GM23338 (cell line): ENCODE measurements at regions not wholly inside any gene's neighbourhood (a gene's known extent, or its start where the extent isn't known, plus 50 kb on each side); places are given as distances from the start of the nearest gene placed in this dataset.
A peak's percentile ranks its signal among the peaks of the same experiment; 100 is the strongest.

Source experiments
- ATAC-seq: fragments of 200-7000 bp; cut with Tn5 transposase; 3 replicates; pipeline ENCODE4 v1.9.1; 2020
- DNase-seq: peaks from one replicate; pipeline ENCODE4 v3.0.0-alpha.2; 2015; ENCODE audit warnings: low spot score
- H2AFZ ChIP-seq: fragments of 200-600 bp; sonication (generic); 2 replicates; pipeline ENCODE4 v1.8.0; 2016; ENCODE audit warnings: antibody characterized with exemption, mild to moderate bottlenecking, moderate library complexity
- H3F3A ChIP-seq: fragments of 200-600 bp; sonication (generic); replicated peaks from 2 replicates; pipeline ENCODE4 v1.8.0; 2017; ENCODE audit warnings: antibody characterized with exemption, mixed run types, low read depth
- H3K27ac ChIP-seq: fragments of 200-600 bp; sonication (generic); 2 replicates; pipeline ENCODE4 v1.6.1; 2016; ENCODE audit warnings: low read depth
- H3K27me3 ChIP-seq: fragments of 200-600 bp; sonication (generic); 2 replicates; pipeline ENCODE4 v1.8.0; 2016; ENCODE audit warnings: mild to moderate bottlenecking, mixed run types, moderate library complexity; ENCODE audit not compliant: insufficient read depth
- H3K36me3 ChIP-seq: fragments of 200-600 bp; sonication (generic); 2 replicates; pipeline ENCODE4 v1.8.0; 2016; ENCODE audit warnings: mild to moderate bottlenecking; ENCODE audit not compliant: insufficient read depth
- H3K4me1 ChIP-seq: fragments of 200-600 bp; sonication (generic); 2 replicates; pipeline ENCODE4 v1.8.0; 2016; ENCODE audit warnings: mild to moderate bottlenecking, moderate library complexity; ENCODE audit not compliant: insufficient read depth
- H3K4me2 ChIP-seq: fragments of 200-600 bp; sonication (generic); 2 replicates; pipeline ENCODE4 v1.7.1; 2017; ENCODE audit warnings: mixed run types
- H3K4me3 ChIP-seq: fragments of 200-600 bp; sonication (generic); 2 replicates; pipeline ENCODE4 v1.6.1; 2016; ENCODE audit warnings: mixed run types
- H3K79me2 ChIP-seq: fragments of 200-600 bp; sonication (generic); replicated peaks from 2 replicates; pipeline ENCODE4 v1.8.0; 2017; ENCODE audit warnings: mild to moderate bottlenecking; ENCODE audit not compliant: insufficient read depth
- H3K9me2 ChIP-seq: fragments of 200-600 bp; sonication (generic); 2 replicates; pipeline ENCODE4 v1.8.0; 2017; ENCODE audit not compliant: insufficient read depth
- H4K20me1 ChIP-seq: fragments of 200-600 bp; sonication (generic); replicated peaks from 2 replicates; pipeline ENCODE4 v1.8.0; 2017; ENCODE audit warnings: mild to moderate bottlenecking; ENCODE audit not compliant: insufficient read depth
- H3K27ac Mint-ChIP-seq: 2 replicates; pipeline ENCODE4 v1.8.0; 2020; ENCODE audit warnings: inconsistent platforms, mild to moderate bottlenecking, moderate library complexity, mixed read lengths
- H3K27me3 Mint-ChIP-seq: 3 replicates; pipeline ENCODE4 v1.8.0; 2022; ENCODE audit warnings: low read depth, mild to moderate bottlenecking, moderate library complexity, mixed read lengths, inconsistent platforms; ENCODE audit not compliant: insufficient read depth, poor library complexity
- H3K36me3 Mint-ChIP-seq: 3 replicates; pipeline ENCODE4 v1.8.0; 2021; ENCODE audit warnings: low read depth, mild to moderate bottlenecking, inconsistent platforms, moderate library complexity, mixed read lengths
- H3K4me1 Mint-ChIP-seq: 3 replicates; pipeline ENCODE4 v1.8.0; 2020; ENCODE audit warnings: mild to moderate bottlenecking, inconsistent platforms, mixed read lengths
- H3K4me3 Mint-ChIP-seq: 3 replicates; pipeline ENCODE4 v1.8.0; 2021; ENCODE audit warnings: moderate library complexity, mild to moderate bottlenecking, inconsistent platforms, mixed read lengths
- H3K9me3 Mint-ChIP-seq: 3 replicates; pipeline ENCODE4 v1.8.0; 2020; ENCODE audit warnings: moderate library complexity, mild to moderate bottlenecking, inconsistent platforms, mixed read lengths
- CREB1 ChIP-seq: fragments of 250-450 bp; sonication (Bioruptor Pico); IDR thresholded peaks from 2 replicates; pipeline ENCODE4 v1.5.0; 2020; ENCODE audit warnings: low read depth, mild to moderate bottlenecking, moderate library complexity
- EZH2 ChIP-seq: fragments of 200-600 bp; sonication (generic); IDR thresholded peaks from one replicate; pipeline ENCODE4 v1.8.0; 2017; ENCODE audit warnings: antibody characterized with exemption, mild to moderate bottlenecking, low read depth; ENCODE audit not compliant: unreplicated experiment
- EZH2phosphoT487 ChIP-seq: fragments of 200-600 bp; sonication (generic); IDR thresholded peaks from one replicate; pipeline ENCODE4 v1.8.1; 2018; ENCODE audit warnings: antibody characterized with exemption; ENCODE audit not compliant: unreplicated experiment
- NANOG ChIP-seq: IDR thresholded peaks from 2 replicates; pipeline ENCODE4 v1.6.1; 2016; ENCODE audit warnings: antibody characterized with exemption, borderline replicate concordance
- STAT1 ChIP-seq: IDR thresholded peaks from one replicate; pipeline ENCODE4 v1.6.1; 2016; ENCODE audit warnings: antibody characterized with exemption; ENCODE audit not compliant: unreplicated experiment
- ZNF114 ChIP-seq: fragments of 250-450 bp; sonication (Bioruptor Pico); IDR thresholded peaks from 2 replicates; pipeline ENCODE4 v1.5.0; 2020; ENCODE audit warnings: mild to moderate bottlenecking, moderate library complexity
- ZNF331 ChIP-seq: fragments of 250-450 bp; sonication (Bioruptor Pico); IDR thresholded peaks from 2 replicates; pipeline ENCODE4 v1.5.0; 2020; ENCODE audit warnings: low read depth, mild to moderate bottlenecking, moderate library complexity
- TF ChIP-seq, protein P1 (sequence below): fragments of 250-450 bp; sonication (Bioruptor Pico); IDR thresholded peaks from 2 replicates; pipeline ENCODE4 v1.5.0; 2020; ENCODE audit warnings: mild to moderate bottlenecking, moderate library complexity
- TF ChIP-seq, protein P2 (sequence below): IDR thresholded peaks from 2 replicates; pipeline ENCODE4 v1.6.1; 2016; ENCODE audit warnings: antibody characterized with exemption
- TF ChIP-seq, protein P3 (sequence below), 2 experiments: fragments of 200-600 bp in 1 of 2; sonication (generic) in 1 of 2; conservative IDR thresholded peaks; 2 replicates each; pipeline versions ENCODE4 v1.5.1 to v1.6.1; 2016 to 2017; ENCODE audit warnings: antibody characterized with exemption in 2 of 2, low read depth in 2 of 2, mild to moderate bottlenecking in 2 of 2, moderate library complexity in 1 of 2

DNA sequence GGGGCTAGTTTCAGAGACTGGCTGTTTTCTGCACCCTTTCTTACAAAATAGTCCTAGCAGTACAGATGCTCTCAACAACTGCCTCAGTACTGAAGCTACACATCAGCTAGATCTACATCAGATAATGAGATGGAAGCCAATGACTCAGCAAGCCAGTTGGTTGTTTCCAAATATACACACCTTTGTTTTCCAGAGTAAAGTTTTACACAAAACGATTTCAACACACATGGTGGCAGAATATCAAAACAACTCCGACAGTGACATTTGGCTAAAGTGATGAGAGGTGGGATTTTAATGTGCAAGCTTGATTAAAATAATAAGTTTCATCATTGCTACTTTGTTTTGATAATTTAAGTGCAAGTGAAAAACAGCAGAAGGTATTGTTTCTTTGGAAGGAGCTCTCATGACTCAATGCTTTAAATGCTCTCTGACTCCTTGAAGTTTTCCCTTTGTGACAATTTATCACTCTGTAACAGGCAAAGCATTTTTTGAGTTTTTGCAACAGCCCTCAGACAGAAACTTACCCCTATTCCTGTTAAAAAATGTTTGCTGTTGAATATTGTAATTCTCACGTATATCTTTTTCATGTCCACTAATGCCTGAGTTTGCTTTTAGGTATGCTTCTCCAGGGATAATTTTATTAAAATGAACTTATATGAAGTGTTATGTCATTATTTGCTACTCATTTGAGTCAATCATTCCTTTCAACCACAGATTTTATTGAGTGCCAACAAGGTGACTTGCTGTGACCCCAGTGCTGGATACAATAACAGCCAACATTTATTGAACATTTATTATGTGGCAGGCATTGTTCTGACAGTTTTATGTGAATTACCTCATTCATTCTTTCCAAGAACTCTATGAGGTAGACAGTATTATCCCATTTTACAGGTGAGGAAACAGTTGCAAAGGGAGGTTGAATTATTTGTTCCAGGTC is 882.0 kb downstream of the TFAP2A start (continued):
- TF ChIP-seq, protein P1, sequence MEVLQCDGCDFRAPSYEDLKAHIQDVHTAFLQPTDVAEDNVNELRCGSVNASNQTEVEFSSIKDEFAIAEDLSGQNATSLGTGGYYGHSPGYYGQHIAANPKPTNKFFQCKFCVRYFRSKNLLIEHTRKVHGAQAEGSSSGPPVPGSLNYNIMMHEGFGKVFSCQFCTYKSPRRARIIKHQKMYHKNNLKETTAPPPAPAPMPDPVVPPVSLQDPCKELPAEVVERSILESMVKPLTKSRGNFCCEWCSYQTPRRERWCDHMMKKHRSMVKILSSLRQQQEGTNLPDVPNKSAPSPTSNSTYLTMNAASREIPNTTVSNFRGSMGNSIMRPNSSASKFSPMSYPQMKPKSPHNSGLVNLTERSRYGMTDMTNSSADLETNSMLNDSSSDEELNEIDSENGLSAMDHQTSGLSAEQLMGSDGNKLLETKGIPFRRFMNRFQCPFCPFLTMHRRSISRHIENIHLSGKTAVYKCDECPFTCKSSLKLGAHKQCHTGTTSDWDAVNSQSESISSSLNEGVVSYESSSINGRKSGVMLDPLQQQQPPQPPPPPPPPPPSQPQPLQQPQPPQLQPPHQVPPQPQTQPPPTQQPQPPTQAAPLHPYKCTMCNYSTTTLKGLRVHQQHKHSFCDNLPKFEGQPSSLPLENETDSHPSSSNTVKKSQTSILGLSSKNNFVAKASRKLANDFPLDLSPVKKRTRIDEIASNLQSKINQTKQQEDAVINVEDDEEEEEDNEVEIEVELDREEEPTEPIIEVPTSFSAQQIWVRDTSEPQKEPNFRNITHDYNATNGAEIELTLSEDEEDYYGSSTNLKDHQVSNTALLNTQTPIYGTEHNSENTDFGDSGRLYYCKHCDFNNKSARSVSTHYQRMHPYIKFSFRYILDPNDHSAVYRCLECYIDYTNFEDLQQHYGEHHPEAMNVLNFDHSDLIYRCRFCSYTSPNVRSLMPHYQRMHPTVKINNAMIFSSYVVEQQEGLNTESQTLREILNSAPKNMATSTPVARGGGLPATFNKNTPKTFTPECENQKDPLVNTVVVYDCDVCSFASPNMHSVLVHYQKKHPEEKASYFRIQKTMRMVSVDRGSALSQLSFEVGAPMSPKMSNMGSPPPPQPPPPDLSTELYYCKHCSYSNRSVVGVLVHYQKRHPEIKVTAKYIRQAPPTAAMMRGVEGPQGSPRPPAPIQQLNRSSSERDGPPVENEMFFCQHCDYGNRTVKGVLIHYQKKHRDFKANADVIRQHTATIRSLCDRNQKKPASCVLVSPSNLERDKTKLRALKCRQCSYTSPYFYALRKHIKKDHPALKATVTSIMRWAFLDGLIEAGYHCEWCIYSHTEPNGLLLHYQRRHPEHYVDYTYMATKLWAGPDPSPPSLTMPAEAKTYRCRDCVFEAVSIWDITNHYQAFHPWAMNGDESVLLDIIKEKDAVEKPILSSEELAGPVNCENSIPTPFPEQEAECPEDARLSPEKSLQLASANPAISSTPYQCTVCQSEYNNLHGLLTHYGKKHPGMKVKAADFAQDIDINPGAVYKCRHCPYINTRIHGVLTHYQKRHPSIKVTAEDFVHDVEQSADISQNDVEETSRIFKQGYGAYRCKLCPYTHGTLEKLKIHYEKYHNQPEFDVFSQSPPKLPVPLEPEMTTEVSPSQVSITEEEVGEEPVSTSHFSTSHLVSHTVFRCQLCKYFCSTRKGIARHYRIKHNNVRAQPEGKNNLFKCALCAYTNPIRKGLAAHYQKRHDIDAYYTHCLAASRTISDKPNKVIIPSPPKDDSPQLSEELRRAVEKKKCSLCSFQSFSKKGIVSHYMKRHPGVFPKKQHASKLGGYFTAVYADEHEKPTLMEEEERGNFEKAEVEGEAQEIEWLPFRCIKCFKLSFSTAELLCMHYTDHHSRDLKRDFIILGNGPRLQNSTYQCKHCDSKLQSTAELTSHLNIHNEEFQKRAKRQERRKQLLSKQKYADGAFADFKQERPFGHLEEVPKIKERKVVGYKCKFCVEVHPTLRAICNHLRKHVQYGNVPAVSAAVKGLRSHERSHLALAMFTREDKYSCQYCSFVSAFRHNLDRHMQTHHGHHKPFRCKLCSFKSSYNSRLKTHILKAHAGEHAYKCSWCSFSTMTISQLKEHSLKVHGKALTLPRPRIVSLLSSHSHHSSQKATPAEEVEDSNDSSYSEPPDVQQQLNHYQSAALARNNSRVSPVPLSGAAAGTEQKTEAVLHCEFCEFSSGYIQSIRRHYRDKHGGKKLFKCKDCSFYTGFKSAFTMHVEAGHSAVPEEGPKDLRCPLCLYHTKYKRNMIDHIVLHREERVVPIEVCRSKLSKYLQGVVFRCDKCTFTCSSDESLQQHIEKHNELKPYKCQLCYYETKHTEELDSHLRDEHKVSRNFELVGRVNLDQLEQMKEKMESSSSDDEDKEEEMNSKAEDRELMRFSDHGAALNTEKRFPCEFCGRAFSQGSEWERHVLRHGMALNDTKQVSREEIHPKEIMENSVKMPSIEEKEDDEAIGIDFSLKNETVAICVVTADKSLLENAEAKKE (CRISPR knock-in tag), result no peak
- no peak for TF ChIP-seq NANOG
- TF ChIP-seq STAT1, result no peak
- no peak for TF ChIP-seq ZNF331

DNA sequence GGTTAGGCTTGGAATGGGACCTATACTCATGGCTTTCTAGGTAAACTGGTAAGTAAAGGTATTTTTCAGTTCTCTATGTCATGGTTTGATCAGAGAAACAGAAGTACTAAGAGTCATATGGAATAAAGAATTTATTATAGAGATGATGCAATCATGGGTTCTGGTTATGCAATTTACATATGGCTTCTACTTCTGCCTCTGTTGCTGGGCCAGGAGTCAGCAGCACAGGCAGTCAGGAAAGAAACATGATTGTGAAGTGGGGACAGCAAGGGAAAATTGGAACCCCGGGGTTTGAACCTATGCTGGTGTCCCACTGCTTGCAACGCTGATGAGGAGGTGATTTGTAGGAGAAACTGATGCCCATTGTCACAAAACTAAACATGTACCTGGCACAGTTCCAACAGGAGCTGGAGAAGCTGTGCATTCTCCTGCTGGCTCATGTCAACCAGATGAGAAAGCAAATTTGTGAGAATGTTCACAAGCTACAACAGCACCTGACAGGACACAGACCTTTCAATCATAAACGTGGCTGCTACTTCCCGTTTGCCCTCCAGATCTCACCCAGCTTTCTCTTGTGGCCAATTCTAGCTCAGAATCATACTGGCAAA is 887.1 kb downstream of the TFAP2A start:
- DNase-seq, result no peak
- Histone ChIP-seq H3K4me3 (no peak overlapping the region), H2AFZ (peak overlapping the region; percentile 67), H4K20me1 (no peaks in the 10 kb centered on the region), H3K36me3 (no peaks in the 10 kb centered on the region), H3K4me1 (no peaks in the 10 kb centered on the region), H3K79me2 (no peaks in the 10 kb centered on the region), H3K4me2 (no peak overlapping the region), H3K27ac (no peak overlapping the region), H3K27me3 (no peaks in the 10 kb centered on the region), H3F3A (no peaks in the 10 kb centered on the region), H3K9me2 (no peaks in the 10 kb centered on the region)
- Mint-ChIP-seq H3K9me3 (no peaks in the 10 kb centered on the region; the same call in 2 of the 3 replicates), H3K4me1 (no peaks in the 10 kb centered on the region), H3K4me3 (no peak overlapping the region), H3K27ac (no peak overlapping the region), H3K27me3 (peaks cover 1% of the 10 kb centered on the region), H3K36me3 (0 out of 3 replicates have a peak, but pooled peaks cover 2% of the 10 kb centered on the region)
- ATAC-seq, result no peak
- TF ChIP-seq EZH2 (no peak), ZNF331 (no peak), ZNF114 (no peak), CREB1 (CRISPR knock-in tag) (no peak), NANOG (no peak), EZH2phosphoT487 (no peak)
- TF ChIP-seq, protein P2, sequence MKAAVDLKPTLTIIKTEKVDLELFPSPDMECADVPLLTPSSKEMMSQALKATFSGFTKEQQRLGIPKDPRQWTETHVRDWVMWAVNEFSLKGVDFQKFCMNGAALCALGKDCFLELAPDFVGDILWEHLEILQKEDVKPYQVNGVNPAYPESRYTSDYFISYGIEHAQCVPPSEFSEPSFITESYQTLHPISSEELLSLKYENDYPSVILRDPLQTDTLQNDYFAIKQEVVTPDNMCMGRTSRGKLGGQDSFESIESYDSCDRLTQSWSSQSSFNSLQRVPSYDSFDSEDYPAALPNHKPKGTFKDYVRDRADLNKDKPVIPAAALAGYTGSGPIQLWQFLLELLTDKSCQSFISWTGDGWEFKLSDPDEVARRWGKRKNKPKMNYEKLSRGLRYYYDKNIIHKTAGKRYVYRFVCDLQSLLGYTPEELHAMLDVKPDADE, result no peak
- TF ChIP-seq, protein P3, sequence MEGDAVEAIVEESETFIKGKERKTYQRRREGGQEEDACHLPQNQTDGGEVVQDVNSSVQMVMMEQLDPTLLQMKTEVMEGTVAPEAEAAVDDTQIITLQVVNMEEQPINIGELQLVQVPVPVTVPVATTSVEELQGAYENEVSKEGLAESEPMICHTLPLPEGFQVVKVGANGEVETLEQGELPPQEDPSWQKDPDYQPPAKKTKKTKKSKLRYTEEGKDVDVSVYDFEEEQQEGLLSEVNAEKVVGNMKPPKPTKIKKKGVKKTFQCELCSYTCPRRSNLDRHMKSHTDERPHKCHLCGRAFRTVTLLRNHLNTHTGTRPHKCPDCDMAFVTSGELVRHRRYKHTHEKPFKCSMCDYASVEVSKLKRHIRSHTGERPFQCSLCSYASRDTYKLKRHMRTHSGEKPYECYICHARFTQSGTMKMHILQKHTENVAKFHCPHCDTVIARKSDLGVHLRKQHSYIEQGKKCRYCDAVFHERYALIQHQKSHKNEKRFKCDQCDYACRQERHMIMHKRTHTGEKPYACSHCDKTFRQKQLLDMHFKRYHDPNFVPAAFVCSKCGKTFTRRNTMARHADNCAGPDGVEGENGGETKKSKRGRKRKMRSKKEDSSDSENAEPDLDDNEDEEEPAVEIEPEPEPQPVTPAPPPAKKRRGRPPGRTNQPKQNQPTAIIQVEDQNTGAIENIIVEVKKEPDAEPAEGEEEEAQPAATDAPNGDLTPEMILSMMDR (conservative IDR thresholded peaks at IDR 0.05; ENCODE audit: low read depth in 2 of 2), result no peak
